Neural progenitor cell (in vitro differentiated cells): ENCODE measurements at regions not wholly inside any gene's neighbourhood (a gene's known extent, or its start where the extent isn't known, plus 50 kb on each side); places are given as distances from the start of the nearest gene placed in this dataset.

ENCODE experiments used
- CTCF ChIP-seq: fragments of 200-600 bp; sonication (generic); IDR thresholded peaks from 2 replicates; pipeline ENCODE4 v1.5.1; 2017; ENCODE audit warnings: antibody characterized with exemption, mild to moderate bottlenecking
- EZH2 ChIP-seq: fragments of 200-600 bp; sonication (generic); IDR thresholded peaks from 2 replicates; pipeline ENCODE4 v1.6.1; 2017; ENCODE audit warnings: antibody characterized with exemption, mild to moderate bottlenecking, moderate library complexity

- no peak for TF ChIP-seq CTCF
- TF ChIP-seq EZH2: no peak
Measured at GRCh38 chr12:93297032-93297431, 80.7 kb upstream of the NUDT4 start.
